Inflammatory macrophage treated with lipopolysaccharide for 4 hours (primary cell): ENCODE measurements at regions not wholly inside any gene's neighbourhood (a gene's known extent, or its start where the extent isn't known, plus 50 kb on each side); places are given as distances from the start of the nearest gene placed in this dataset.

Experiments
- DNase-seq: peaks from one replicate; pipeline ENCODE4 v3.0.0-alpha.2; 2020

GRCh38 chr2:5967506-5967905 lies 275.3 kb downstream of the SOX11 start:
- no peak for DNase-seq

GRCh38 chr2:5969303-5969702 lies 277.1 kb downstream of the SOX11 start:
- DNase-seq: no peak

- DNase-seq: no peak
These were observed 278.2 kb downstream of the SOX11 start for GRCh38 chr2:5970347-5970746.

GRCh38 chr2:5974477-5974876 lies 282.3 kb downstream of the SOX11 start:
- no peak for DNase-seq

- DNase-seq: no peak
These were observed 283.2 kb downstream of the SOX11 start for GRCh38 chr2:5975401-5975800.

- DNase-seq: no peak
These were observed 284.4 kb downstream of the SOX11 start for GRCh38 chr2:5976531-5977065.

GRCh38 chr2:5977477-5977876 lies 285.3 kb downstream of the SOX11 start:
- DNase-seq: no peak

GRCh38 chr2:5978131-5978751 lies 286.1 kb downstream of the SOX11 start:
- DNase-seq: no peak

GRCh38 chr2:5980450-5981190 lies 288.4 kb downstream of the SOX11 start:
- DNase-seq: no peak

- DNase-seq: no peak
These were observed 290.2 kb downstream of the SOX11 start for GRCh38 chr2:5982193-5982902.

- DNase-seq: no peak
These were observed 290.7 kb downstream of the SOX11 start for GRCh38 chr2:5982903-5983265.

GRCh38 chr2:5983511-5984272 lies 291.5 kb downstream of the SOX11 start:
- DNase-seq: no peak

- DNase-seq: no peak
These were observed 292.1 kb downstream of the SOX11 start for GRCh38 chr2:5984273-5984655.

- no peak for DNase-seq
These were observed 292.8 kb downstream of the SOX11 start for GRCh38 chr2:5984946-5985345.

GRCh38 chr2:5985536-5986385 lies 293.6 kb downstream of the SOX11 start:
- no peak for DNase-seq

GRCh38 chr2:5986801-5987787 lies 294.9 kb downstream of the SOX11 start:
- DNase-seq: no peak

GRCh38 chr2:5988120-5988519 lies 295.9 kb downstream of the SOX11 start:
- no peak for DNase-seq

GRCh38 chr2:5990086-5990485 lies 297.9 kb downstream of the SOX11 start:
- DNase-seq: no peak

GRCh38 chr2:5991305-5991968 lies 299.3 kb downstream of the SOX11 start:
- no peak for DNase-seq

GRCh38 chr2:5995832-5996231 lies 303.6 kb downstream of the SOX11 start:
- DNase-seq: no peak
